Stimulated activated CD8-positive, alpha-beta memory T cell treated with anti-CD3 and anti-CD28 coated beads, Interleukin-15, amount 100 ng/mL, for 4 hours (primary cell): ENCODE measurements at regions not wholly inside any gene's neighbourhood (a gene's known extent, or its start where the extent isn't known, plus 50 kb on each side); places are given as distances from the start of the nearest gene placed in this dataset.
"Not testable (repeated sequence)": the region's sequence is repeated elsewhere in the genome, so short reads cannot be mapped to it uniquely, and the experiment has no call there.

Source experiments
- DNase-seq, 2 donors: peaks; one replicate each; pipeline ENCODE4 v3.0.0-alpha.2; 2020; ENCODE audit warnings: low read depth in 2 of 2

GRCh38 chrX:65610481-65610880 is 57.0 kb upstream of the MSN start:
- DNase-seq: no peak

- no peak for DNase-seq
Observed at GRCh38 chrX:65610040-65610439, 57.4 kb upstream of the MSN start.

GRCh38 chrX:65609237-65609636 is 58.2 kb upstream of the MSN start:
- no peak for DNase-seq

GRCh38 chrX:65608026-65608425 is 59.4 kb upstream of the MSN start:
- DNase-seq: no peak

GRCh38 chrX:65607070-65607742 is 60.2 kb upstream of the MSN start:
- DNase-seq: no peak

- no peak for DNase-seq
Observed at GRCh38 chrX:65602221-65602560, 65.3 kb upstream of the MSN start.

GRCh38 chrX:65601530-65602220 is 65.8 kb upstream of the MSN start:
- DNase-seq: peak in 1 of 2 donors; percentile 19

GRCh38 chrX:65601126-65601525 is 66.3 kb upstream of the MSN start:
- no peak for DNase-seq

GRCh38 chrX:65600106-65600505 is 65.5 kb upstream of the LAS1L start:
- DNase-seq: no peak

- no peak for DNase-seq
Observed at GRCh38 chrX:65598559-65599147, 64.1 kb upstream of the LAS1L start.

- DNase-seq: peak; percentile 25 to 38
Observed at GRCh38 chrX:65596270-65597034, 61.9 kb upstream of the LAS1L start.

- peak; percentile 65 to 85 for DNase-seq
Observed at GRCh38 chrX:65595460-65595876, 60.9 kb upstream of the LAS1L start.

GRCh38 chrX:65591206-65591605 is 56.6 kb upstream of the LAS1L start:
- DNase-seq: no peak

GRCh38 chrX:65589304-65589703 is 54.7 kb upstream of the LAS1L start:
- no peak for DNase-seq

- DNase-seq: no peak
Observed at GRCh38 chrX:65588795-65589194, 54.2 kb upstream of the LAS1L start.

- DNase-seq: no peak
Observed at GRCh38 chrX:65587616-65588526, 53.3 kb upstream of the LAS1L start.

- DNase-seq: no peak
Observed at GRCh38 chrX:65586491-65586890, 51.9 kb upstream of the LAS1L start.

- not testable (repeated sequence) for DNase-seq
Observed at GRCh38 chrX:65585226-65585625, 50.6 kb upstream of the LAS1L start.
